ENCODE measurements at regions not wholly inside any gene's neighbourhood (a gene's known extent, or its start where the extent isn't known, plus 50 kb on each side); places are given as distances from the start of the nearest gene placed in this dataset.
"Not testable (repeated sequence)": the region's sequence is repeated elsewhere in the genome, so short reads cannot be mapped to it uniquely, and the experiment has no call there.

DNA sequence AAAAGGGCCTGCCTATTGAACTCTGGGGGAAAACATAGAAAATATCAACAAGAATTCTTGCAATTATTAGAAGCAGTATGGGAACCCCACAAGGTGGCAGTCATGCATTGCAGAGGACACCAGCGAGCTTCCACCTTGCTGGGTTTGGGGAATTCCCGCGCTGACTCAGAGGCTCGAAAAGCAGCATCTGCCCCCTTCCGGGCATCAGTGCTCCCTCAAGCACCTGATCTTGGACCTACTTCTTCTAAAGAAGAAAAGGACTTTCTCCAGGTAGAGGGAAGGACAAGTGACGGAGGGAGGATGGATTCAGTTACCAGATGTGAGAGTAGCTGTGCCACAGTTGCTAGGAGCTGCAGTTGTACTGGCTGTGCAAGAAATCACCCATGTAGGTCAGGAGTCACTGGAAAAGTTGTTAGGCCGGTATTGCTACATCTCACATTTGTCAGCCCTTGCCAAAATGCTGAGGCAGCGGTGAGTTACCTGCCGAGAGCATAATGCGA is 415.7 kb downstream of the DIRAS2 start:
- DNase-seq, result peak; percentile 70
- not testable (repeated sequence) for H3K4me3 ChIP-seq; H3K9ac ChIP-seq (ENCODE audit: low read depth in 2 of 2, low read length in 2 of 2); H3K27me3 ChIP-seq; H3K4me1 ChIP-seq; H3K27ac ChIP-seq; H3K36me3 ChIP-seq; H3K9me3 ChIP-seq
- TF ChIP-seq, protein P1, sequence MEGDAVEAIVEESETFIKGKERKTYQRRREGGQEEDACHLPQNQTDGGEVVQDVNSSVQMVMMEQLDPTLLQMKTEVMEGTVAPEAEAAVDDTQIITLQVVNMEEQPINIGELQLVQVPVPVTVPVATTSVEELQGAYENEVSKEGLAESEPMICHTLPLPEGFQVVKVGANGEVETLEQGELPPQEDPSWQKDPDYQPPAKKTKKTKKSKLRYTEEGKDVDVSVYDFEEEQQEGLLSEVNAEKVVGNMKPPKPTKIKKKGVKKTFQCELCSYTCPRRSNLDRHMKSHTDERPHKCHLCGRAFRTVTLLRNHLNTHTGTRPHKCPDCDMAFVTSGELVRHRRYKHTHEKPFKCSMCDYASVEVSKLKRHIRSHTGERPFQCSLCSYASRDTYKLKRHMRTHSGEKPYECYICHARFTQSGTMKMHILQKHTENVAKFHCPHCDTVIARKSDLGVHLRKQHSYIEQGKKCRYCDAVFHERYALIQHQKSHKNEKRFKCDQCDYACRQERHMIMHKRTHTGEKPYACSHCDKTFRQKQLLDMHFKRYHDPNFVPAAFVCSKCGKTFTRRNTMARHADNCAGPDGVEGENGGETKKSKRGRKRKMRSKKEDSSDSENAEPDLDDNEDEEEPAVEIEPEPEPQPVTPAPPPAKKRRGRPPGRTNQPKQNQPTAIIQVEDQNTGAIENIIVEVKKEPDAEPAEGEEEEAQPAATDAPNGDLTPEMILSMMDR (IDR thresholded peaks at IDR 0.05), result peak; percentile 70
- intact Hi-C loops (cut with DNase I), result loop anchor here (5.0 kb wide), 2 partner anchors 415 to 645 kb away; partner anchors contain the start of gene DIRAS2

- intact Hi-C loops (cut with DNase I); H3K4me3 ChIP-seq; H3K27ac ChIP-seq; H3K27me3 ChIP-seq; H3K4me1 ChIP-seq; H3K36me3 ChIP-seq; H3K9me3 ChIP-seq; H3K9ac ChIP-seq (ENCODE audit: low read depth in 2 of 2, low read length in 2 of 2); DNase-seq: not testable (repeated sequence)
Measured at GRCh38 chr9:90233081-90233480, 409.5 kb downstream of the DIRAS2 start.

GRCh38 chr9:90240541-90240940 is 402.1 kb downstream of the DIRAS2 start:
- intact Hi-C loops (cut with DNase I), result no loop called here
- TF ChIP-seq, protein P1 (IDR thresholded peaks at IDR 0.05), result no peak
- no peak overlapping the region for H3K4me3 ChIP-seq
- DNase-seq, result no peak
- H3K27ac ChIP-seq, result no peak overlapping the region
- no peaks in the 10 kb centered on the region for H3K36me3 ChIP-seq
- no peaks in the 10 kb centered on the region for H3K9me3 ChIP-seq
- no peak overlapping the region for H3K9ac ChIP-seq (ENCODE audit: low read depth in 2 of 2, low read length in 2 of 2)
- no peaks in the 10 kb centered on the region for H3K4me1 ChIP-seq
- no peaks in the 10 kb centered on the region for H3K27me3 ChIP-seq

GRCh38 chr9:90245661-90246060 is 397.0 kb downstream of the DIRAS2 start:
- Histone ChIP-seq H3K27ac (no peak overlapping the region), H3K4me3 (no peak overlapping the region)
- TF ChIP-seq, protein P1 (IDR thresholded peaks at IDR 0.05), result no peak

DNA sequence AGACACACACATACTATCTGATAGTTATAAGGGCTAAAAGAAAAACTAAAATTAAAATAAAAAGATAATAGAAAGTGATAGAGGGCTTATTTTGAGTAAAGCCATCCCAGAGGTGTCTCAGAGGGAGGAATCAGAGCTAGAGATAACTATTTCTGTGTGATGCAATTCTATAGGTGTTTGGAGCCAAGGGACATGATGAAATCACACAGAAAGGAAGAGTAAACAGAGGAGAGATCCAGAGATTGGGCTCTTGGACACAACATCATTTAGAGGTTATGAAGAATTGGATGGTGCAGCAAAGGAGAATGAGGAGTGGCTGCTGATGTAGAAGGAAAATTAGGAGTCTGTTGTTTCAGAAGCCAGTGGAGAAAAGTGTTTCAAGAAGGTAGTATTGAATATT is 393.5 kb downstream of the DIRAS2 start:
- TF ChIP-seq, protein P1 (IDR thresholded peaks at IDR 0.05), result no peak

More at GRCh38 chr9:90245661-90246060, 397.0 kb downstream of the DIRAS2 start:
- Histone ChIP-seq H3K27me3 (no peaks in the 10 kb centered on the region), H3K4me1 (no peaks in the 10 kb centered on the region), H3K36me3 (no peaks in the 10 kb centered on the region), H3K9ac (ENCODE audit: low read depth in 2 of 2, low read length in 2 of 2) (no peak overlapping the region), H3K9me3 (no peaks in the 10 kb centered on the region)
- intact Hi-C loops (cut with DNase I), result no loop called here
- no peak for DNase-seq

DNA sequence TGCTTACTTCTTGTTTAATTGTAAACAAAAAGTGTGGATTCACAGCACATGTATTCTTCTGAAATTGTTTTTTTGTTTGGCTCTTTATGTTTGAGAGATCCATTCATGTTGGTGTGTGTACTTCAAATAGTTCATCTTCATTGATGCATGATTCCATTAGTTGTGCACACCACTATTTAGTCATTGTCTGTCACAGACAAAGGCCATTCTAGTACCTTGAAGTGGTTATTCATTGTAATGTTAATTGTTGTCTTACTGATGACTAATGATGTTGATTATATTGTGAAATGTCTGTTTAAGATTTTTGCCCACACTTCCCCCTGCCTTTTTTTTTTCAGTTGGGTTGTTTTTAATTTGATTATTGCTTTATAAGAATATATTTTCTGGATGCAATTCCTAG is 391.3 kb downstream of the DIRAS2 start:
- Histone ChIP-seq H3K36me3 (no peaks in the 10 kb centered on the region), H3K27ac (no peak overlapping the region), H3K27me3 (no peaks in the 10 kb centered on the region), H3K9me3 (no peaks in the 10 kb centered on the region), H3K4me1 (no peaks in the 10 kb centered on the region), H3K4me3 (no peak overlapping the region), H3K9ac (ENCODE audit: low read depth in 2 of 2, low read length in 2 of 2) (no peak overlapping the region)
- TF ChIP-seq, protein P1 (IDR thresholded peaks at IDR 0.05), result no peak
- DNase-seq, result no peak
- intact Hi-C loops (cut with DNase I), result no loop called here

More for the DNA sequence above, 393.5 kb downstream of the DIRAS2 start:
- intact Hi-C loops (cut with DNase I), result no loop called here
- Histone ChIP-seq H3K9ac (ENCODE audit: low read depth in 2 of 2, low read length in 2 of 2) (no peak overlapping the region), H3K36me3 (no peaks in the 10 kb centered on the region), H3K9me3 (no peaks in the 10 kb centered on the region), H3K27ac (no peak overlapping the region), H3K4me1 (no peaks in the 10 kb centered on the region), H3K27me3 (no peaks in the 10 kb centered on the region), H3K4me3 (no peak overlapping the region)
- no peak for DNase-seq

Measured in colonic mucosa (tissue), 4 donors.